ENCODE measurements at regions not wholly inside any gene's neighbourhood (a gene's known extent, or its start where the extent isn't known, plus 50 kb on each side); places are given as distances from the start of the nearest gene placed in this dataset.

DNA sequence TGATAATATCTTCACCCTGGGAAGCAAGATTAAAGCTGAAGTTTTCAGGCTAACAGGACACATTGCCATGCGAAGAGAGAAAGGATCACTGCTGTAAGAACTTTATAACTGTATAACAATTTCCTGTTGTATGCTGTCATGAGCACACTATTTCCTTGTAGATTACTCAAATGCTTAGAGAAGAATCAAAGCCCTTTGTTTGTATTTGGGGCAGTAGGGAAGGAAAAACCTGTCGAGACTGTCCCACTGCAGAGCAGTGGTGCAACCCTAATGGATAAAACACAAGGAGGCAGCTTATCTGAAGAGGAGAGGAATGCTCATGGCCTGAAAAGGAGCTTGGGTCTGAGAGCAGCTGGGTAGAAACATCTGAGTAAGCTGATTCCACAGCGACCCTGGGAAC is 327.7 kb upstream of the NPSR1 start:
- no peak overlapping the region for H3K4ac ChIP-seq (ENCODE audit: low read length)
- H3K36me3 ChIP-seq (replicated peaks in 1 of 2; ENCODE audit: control insufficient read depth in 2 of 2, insufficient read depth in 2 of 2, low read length in 2 of 2) = no peaks in the 10 kb centered on the region
- WGBS, 2 donors (ENCODE audit: extremely low coverage in 2 of 2, insufficient read length in 2 of 2, insufficient replicate concordance in 1 of 2) = no CpG with 5 or more reads among the region's 3 CpGs

DNA sequence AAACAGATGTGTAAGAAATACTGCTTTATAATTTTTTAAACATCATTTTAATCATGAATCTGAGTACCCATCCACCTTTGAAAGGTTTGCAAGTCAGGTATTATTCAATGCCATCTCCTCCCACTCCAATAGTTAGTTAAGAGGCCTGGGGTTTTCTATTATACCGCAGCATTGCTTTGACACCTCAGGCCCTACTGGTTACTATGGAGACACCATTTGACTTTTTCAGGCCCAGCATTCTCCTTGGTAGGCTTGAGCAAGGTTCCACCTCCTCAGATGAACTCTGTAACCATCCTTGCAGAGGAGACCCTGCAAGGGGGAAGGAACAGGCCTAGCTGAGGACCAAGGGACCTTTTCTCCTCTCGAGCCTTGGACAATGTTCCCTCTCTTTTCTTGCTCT is 326.9 kb upstream of the NPSR1 start:
- Histone ChIP-seq H3K79me1 (ENCODE audit: low read depth, low read length) (no peaks in the 10 kb centered on the region), H3K9me3 (replicated peaks in 1 of 2; ENCODE audit: control insufficient read depth in 2 of 2, insufficient read depth in 1 of 2, low read depth in 1 of 2, low read length in 2 of 2) (no peaks in the 10 kb centered on the region), H2BK5ac (ENCODE audit: low read length) (no peak overlapping the region), H2AK5ac (ENCODE audit: low read depth, low read length) (no peak overlapping the region), H4K91ac (ENCODE audit: low read depth, low read length, poor library complexity) (no peak overlapping the region), H2BK12ac (ENCODE audit: low read length) (no peak overlapping the region), H3K23ac (ENCODE audit: low read depth, low read length, poor library complexity) (no peak overlapping the region), H3K27ac (replicated peaks; ENCODE audit: low read length) (no peak overlapping the region), H2AFZ (ENCODE audit: low read length) (no peak overlapping the region), H3K27me3 (ENCODE audit: control insufficient read depth in 3 of 3, insufficient read depth in 3 of 3, low read depth in 1 of 3, low read length in 3 of 3) (no peaks in the 10 kb centered on the region), H2BK120ac (ENCODE audit: low read depth, low read length) (no peak overlapping the region), H3K4ac (ENCODE audit: low read length) (no peak overlapping the region), H3K9ac (ENCODE audit: low read depth, low read length, poor library complexity) (no peak overlapping the region), H3K4me3 (ENCODE audit: low read length in 2 of 2) (no peak overlapping the region), H3K36me3 (replicated peaks in 1 of 2; ENCODE audit: control insufficient read depth in 2 of 2, insufficient read depth in 2 of 2, low read length in 2 of 2) (no peaks in the 10 kb centered on the region), H3K4me1 (ENCODE audit: control insufficient read depth in 2 of 2, insufficient read depth in 1 of 2, low read depth in 1 of 2, low read length in 2 of 2) (peaks cover 0 to 4% of the 10 kb centered on the region in 2 donors), H3K14ac (ENCODE audit: low read length) (no peak overlapping the region), H3K4me2 (ENCODE audit: insufficient read depth, low read length, poor library complexity, severe bottlenecking) (no peak overlapping the region), H2BK15ac (ENCODE audit: low read length) (no peak overlapping the region), H4K8ac (ENCODE audit: low read depth, low read length) (no peak overlapping the region), H3K18ac (ENCODE audit: low read length) (no peak overlapping the region)
- no peak for DNase-seq (ENCODE audit: low spot score)
- WGBS, 2 donors (ENCODE audit: extremely low coverage in 2 of 2, insufficient read length in 2 of 2, insufficient replicate concordance in 1 of 2) = no CpG with 5 or more reads among the region's 2 CpGs

More for the DNA sequence above, 327.7 kb upstream of the NPSR1 start:
- Histone ChIP-seq H3K9me3 (replicated peaks in 1 of 2; ENCODE audit: control insufficient read depth in 2 of 2, insufficient read depth in 1 of 2, low read depth in 1 of 2, low read length in 2 of 2) (no peaks in the 10 kb centered on the region), H2BK120ac (ENCODE audit: low read depth, low read length) (no peak overlapping the region), H3K4me3 (ENCODE audit: low read length in 2 of 2) (no peak overlapping the region), H2AK5ac (ENCODE audit: low read depth, low read length) (no peak overlapping the region), H3K4me1 (ENCODE audit: control insufficient read depth in 2 of 2, insufficient read depth in 1 of 2, low read depth in 1 of 2, low read length in 2 of 2) (peaks cover 0 to 4% of the 10 kb centered on the region in 2 donors), H3K9ac (ENCODE audit: low read depth, low read length, poor library complexity) (no peak overlapping the region), H2BK15ac (ENCODE audit: low read length) (no peak overlapping the region), H3K23ac (ENCODE audit: low read depth, low read length, poor library complexity) (no peak overlapping the region), H3K27me3 (ENCODE audit: control insufficient read depth in 3 of 3, insufficient read depth in 3 of 3, low read depth in 1 of 3, low read length in 3 of 3) (no peaks in the 10 kb centered on the region), H4K8ac (ENCODE audit: low read depth, low read length) (no peak overlapping the region), H3K79me1 (ENCODE audit: low read depth, low read length) (no peaks in the 10 kb centered on the region), H3K4me2 (ENCODE audit: insufficient read depth, low read length, poor library complexity, severe bottlenecking) (no peak overlapping the region), H2AFZ (ENCODE audit: low read length) (no peak overlapping the region), H2BK12ac (ENCODE audit: low read length) (no peak overlapping the region), H4K91ac (ENCODE audit: low read depth, low read length, poor library complexity) (no peak overlapping the region), H3K14ac (ENCODE audit: low read length) (no peak overlapping the region), H3K27ac (replicated peaks; ENCODE audit: low read length) (no peak overlapping the region), H3K18ac (ENCODE audit: low read length) (no peak overlapping the region), H2BK5ac (ENCODE audit: low read length) (no peak overlapping the region)
- no peak for DNase-seq (ENCODE audit: low spot score)

DNA sequence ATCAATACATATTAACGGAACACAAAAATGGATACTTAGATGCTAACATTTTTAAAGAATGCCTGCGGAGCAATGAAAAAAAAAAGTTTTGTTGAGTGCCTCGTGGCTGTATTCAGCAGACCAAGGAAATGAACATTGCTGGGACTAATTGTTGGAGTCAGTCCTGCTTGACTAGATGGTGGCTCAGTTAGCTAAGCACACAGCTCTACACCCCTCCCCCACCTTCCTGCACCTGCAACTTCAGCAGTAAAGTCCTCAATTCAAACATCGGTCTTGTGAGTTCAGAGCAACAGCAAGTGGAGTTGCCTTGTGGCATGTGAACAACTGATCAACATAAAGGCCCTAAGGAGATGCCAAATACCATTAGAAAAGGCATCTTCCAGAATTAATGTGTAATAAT is 326.0 kb upstream of the NPSR1 start:
- Histone ChIP-seq H3K9me3 (replicated peaks in 1 of 2; ENCODE audit: control insufficient read depth in 2 of 2, insufficient read depth in 1 of 2, low read depth in 1 of 2, low read length in 2 of 2) (no peaks in the 10 kb centered on the region), H3K4ac (ENCODE audit: low read length) (no peak overlapping the region), H2AK5ac (ENCODE audit: low read depth, low read length) (no peak overlapping the region), H3K4me3 (ENCODE audit: low read length in 2 of 2) (no peak overlapping the region), H3K4me1 (ENCODE audit: control insufficient read depth in 2 of 2, insufficient read depth in 1 of 2, low read depth in 1 of 2, low read length in 2 of 2) (peaks cover 0 to 4% of the 10 kb centered on the region in 2 donors), H2BK120ac (ENCODE audit: low read depth, low read length) (no peak overlapping the region), H4K8ac (ENCODE audit: low read depth, low read length) (no peak overlapping the region), H3K36me3 (replicated peaks in 1 of 2; ENCODE audit: control insufficient read depth in 2 of 2, insufficient read depth in 2 of 2, low read length in 2 of 2) (no peaks in the 10 kb centered on the region), H2BK15ac (ENCODE audit: low read length) (no peak overlapping the region), H3K23ac (ENCODE audit: low read depth, low read length, poor library complexity) (no peak overlapping the region), H2BK12ac (ENCODE audit: low read length) (no peak overlapping the region), H4K91ac (ENCODE audit: low read depth, low read length, poor library complexity) (no peak overlapping the region), H2BK5ac (ENCODE audit: low read length) (no peak overlapping the region), H2AFZ (ENCODE audit: low read length) (no peak overlapping the region), H3K9ac (ENCODE audit: low read depth, low read length, poor library complexity) (no peak overlapping the region), H3K79me1 (ENCODE audit: low read depth, low read length) (no peaks in the 10 kb centered on the region), H3K27me3 (ENCODE audit: control insufficient read depth in 3 of 3, insufficient read depth in 3 of 3, low read depth in 1 of 3, low read length in 3 of 3) (no peaks in the 10 kb centered on the region), H3K27ac (replicated peaks; ENCODE audit: low read length) (no peak overlapping the region), H3K4me2 (ENCODE audit: insufficient read depth, low read length, poor library complexity, severe bottlenecking) (no peak overlapping the region), H3K18ac (ENCODE audit: low read length) (no peak overlapping the region), H3K14ac (ENCODE audit: low read length) (no peak overlapping the region)
- WGBS, 2 donors (ENCODE audit: extremely low coverage in 2 of 2, insufficient read length in 2 of 2, insufficient replicate concordance in 1 of 2) = no CpG with 5 or more reads among the region's 4 CpGs
- DNase-seq (ENCODE audit: low spot score) = no peak

DNA sequence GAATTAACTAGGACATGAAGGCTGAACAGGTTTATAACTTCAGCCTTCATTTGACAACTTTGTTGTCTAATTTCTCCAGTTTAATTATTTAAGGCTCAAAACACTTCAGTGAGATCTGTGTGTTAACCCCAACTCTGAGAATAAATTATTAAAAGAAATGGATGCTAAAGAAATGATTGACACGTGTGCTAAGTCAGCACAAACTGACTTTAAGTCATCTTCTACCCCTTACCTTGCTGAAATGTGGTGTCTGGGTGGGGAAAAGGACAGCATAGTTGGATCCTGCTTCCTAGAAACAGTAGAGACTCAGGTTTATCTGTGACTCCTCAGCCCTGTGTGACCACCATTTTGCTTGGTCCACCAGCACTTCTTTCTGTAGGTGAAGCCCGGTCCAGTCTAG is 324.8 kb upstream of the NPSR1 start:
- Histone ChIP-seq H3K79me1 (ENCODE audit: low read depth, low read length) (no peaks in the 10 kb centered on the region), H3K9me3 (replicated peaks in 1 of 2; ENCODE audit: control insufficient read depth in 2 of 2, insufficient read depth in 1 of 2, low read depth in 1 of 2, low read length in 2 of 2) (no peaks in the 10 kb centered on the region), H2BK12ac (ENCODE audit: low read length) (no peak overlapping the region), H4K91ac (ENCODE audit: low read depth, low read length, poor library complexity) (no peak overlapping the region), H2BK120ac (ENCODE audit: low read depth, low read length) (no peak overlapping the region), H3K14ac (ENCODE audit: low read length) (no peak overlapping the region), H3K36me3 (replicated peaks in 1 of 2; ENCODE audit: control insufficient read depth in 2 of 2, insufficient read depth in 2 of 2, low read length in 2 of 2) (no peaks in the 10 kb centered on the region), H3K9ac (ENCODE audit: low read depth, low read length, poor library complexity) (no peak overlapping the region), H2BK15ac (ENCODE audit: low read length) (no peak overlapping the region), H2AFZ (ENCODE audit: low read length) (no peak overlapping the region), H3K27me3 (ENCODE audit: control insufficient read depth in 3 of 3, insufficient read depth in 3 of 3, low read depth in 1 of 3, low read length in 3 of 3) (no peaks in the 10 kb centered on the region), H3K18ac (ENCODE audit: low read length) (no peak overlapping the region), H3K4me2 (ENCODE audit: insufficient read depth, low read length, poor library complexity, severe bottlenecking) (no peak overlapping the region), H3K4ac (ENCODE audit: low read length) (no peak overlapping the region), H3K4me1 (ENCODE audit: control insufficient read depth in 2 of 2, insufficient read depth in 1 of 2, low read depth in 1 of 2, low read length in 2 of 2) (peaks cover 0 to 4% of the 10 kb centered on the region in 2 donors), H3K4me3 (ENCODE audit: low read length in 2 of 2) (no peak overlapping the region), H3K23ac (ENCODE audit: low read depth, low read length, poor library complexity) (no peak overlapping the region), H3K27ac (replicated peaks; ENCODE audit: low read length) (no peak overlapping the region), H4K8ac (ENCODE audit: low read depth, low read length) (no peak overlapping the region), H2AK5ac (ENCODE audit: low read depth, low read length) (no peak overlapping the region), H2BK5ac (ENCODE audit: low read length) (no peak overlapping the region)
- no CpG with 5 or more reads among the region's 2 CpGs for WGBS, 2 donors (ENCODE audit: extremely low coverage in 2 of 2, insufficient read length in 2 of 2, insufficient replicate concordance in 1 of 2)
- DNase-seq (ENCODE audit: low spot score) = no peak
